GM12874 (cell line): ENCODE measurements at regions not wholly inside any gene's neighbourhood (a gene's known extent, or its start where the extent isn't known, plus 50 kb on each side); places are given as distances from the start of the nearest gene placed in this dataset.

Experiments used
- CTCF ChIP-seq: IDR thresholded peaks from 2 replicates; pipeline ENCODE4 v1.5.1; 2011; ENCODE audit warnings: low read depth, mild to moderate bottlenecking, control low read depth, low read length, moderate library complexity; ENCODE audit not compliant: insufficient read depth

- no peak for TF ChIP-seq CTCF
Observed at GRCh38 chr1:66438062-66438461, 95.9 kb upstream of the SGIP1 start.

DNA sequence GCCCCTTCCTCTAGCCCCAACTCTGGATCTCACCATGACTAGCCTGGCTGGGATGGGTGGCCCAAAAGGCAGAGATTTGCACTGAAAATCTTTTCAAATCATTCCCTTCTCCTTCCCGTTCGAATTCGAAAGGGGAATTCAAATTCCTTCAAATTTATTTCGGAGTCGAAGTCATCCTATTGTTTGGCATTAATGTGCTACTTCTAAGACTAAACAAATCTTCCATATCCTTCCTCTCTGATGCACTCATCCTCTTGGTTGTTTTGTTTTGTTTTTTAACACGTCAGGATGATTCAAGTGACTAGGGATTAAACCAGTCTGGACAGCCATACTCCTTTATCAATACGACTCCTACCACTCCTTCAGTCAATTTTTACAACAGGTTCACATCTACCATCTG, 95.5 kb upstream of the SGIP1 start:
- TF ChIP-seq CTCF: no peak

DNA sequence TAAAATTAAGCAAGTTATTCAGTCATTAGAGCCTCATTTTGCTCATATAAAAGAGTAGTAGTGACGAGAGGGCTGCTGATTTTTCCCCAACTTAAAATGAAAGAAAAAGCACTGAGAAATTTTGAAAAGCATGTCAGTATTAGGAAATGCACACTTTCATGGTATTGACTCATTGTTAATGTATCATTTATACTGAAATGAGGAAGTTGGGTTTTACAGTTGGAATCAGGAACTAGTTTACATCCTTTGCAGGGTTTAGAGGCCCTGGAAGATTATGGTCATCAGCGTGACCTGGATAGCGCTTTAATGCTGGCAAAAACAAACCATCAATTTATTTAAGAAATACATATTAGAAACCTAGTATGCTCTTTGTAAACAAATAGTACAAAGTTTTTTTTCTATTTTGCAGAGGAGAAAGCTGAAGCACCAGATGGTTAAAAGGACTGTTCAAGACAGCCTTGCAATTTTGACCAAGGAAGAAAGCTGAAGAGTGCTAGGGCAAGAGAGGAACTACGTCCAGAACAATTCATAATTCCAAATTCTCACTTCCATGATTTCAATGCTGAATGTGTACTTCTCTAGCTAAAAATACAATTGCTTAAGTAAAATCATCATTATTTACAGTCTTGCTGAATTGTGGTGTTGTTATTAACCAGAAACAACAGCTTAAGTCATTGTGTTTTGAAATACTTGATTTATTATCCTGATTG, 94.8 kb upstream of the SGIP1 start:
- TF ChIP-seq CTCF: no peak

- TF ChIP-seq CTCF: no peak
Observed at GRCh38 chr1:66443793-66444192, 90.2 kb upstream of the SGIP1 start.

DNA sequence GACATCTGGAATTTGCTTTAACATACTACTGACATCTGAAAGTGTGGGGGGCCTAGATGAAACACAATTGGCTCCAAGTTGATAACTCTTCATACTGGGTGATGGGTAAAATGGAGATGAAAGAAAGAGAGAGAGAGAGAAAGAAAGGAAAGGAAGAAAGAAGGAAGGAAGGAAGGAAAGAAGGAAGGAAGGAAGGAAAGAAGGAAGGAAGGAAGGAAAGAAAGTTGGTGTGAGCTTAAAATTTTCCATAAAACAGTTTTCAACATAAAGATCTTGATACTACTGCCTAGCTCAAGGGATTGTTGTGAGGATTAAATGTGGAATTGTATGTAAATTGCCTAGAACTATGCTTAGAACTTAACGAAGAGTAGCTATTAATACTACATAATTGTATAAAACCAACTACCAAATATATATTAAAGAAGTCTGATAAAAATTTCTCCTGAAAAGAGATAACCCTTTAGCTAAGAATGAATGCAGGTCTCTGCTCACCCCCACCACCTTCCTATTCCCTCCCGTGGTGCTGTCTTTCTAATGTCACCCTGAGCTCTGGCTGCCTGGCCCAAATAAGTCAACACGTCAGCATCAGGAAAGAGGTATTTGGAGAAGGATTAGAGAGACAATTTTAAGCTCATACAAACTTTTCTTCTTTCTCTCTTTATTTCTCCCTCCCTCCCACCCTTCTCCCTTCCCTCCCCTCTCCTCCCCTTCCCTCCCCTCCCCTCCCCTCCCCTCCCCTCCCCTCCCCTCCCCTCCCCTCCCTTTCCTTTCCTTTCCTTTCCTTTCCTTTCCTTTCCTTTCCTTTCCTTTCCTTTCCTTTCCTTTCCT, 89.3 kb upstream of the SGIP1 start:
- no peak for TF ChIP-seq CTCF

DNA sequence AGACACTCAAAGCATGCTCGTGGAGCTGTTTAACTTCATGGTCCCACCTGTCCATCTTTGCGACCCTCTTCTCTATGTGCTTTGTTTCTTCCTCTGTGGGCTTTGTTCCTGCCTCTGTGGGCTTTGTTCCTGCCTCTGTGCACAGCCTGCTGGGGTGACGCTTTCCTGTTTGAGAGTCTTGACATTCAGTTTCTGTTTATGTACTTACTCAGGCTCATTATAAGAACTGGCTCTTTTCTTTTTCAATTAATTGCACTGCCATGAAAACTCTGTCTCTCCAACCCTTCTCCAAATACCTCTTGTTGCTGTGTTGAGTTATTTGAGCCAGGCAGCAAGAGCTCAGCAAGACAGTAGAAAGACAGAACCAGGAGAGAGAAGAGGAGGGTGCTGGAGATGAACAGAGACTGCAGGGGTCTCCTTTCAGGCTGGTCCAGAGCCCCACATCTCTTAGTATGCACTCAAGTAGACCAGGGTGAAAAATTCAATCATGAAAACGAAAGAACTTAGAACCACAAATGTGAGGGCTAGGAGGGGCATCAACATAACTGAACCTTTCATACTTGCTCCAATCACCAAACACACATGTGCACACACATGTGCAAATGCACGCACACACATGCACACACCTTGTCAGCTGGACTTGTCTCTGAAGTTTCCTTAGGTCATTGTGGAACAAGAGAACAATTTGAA, 88.3 kb upstream of the SGIP1 start:
- no peak for TF ChIP-seq CTCF

DNA sequence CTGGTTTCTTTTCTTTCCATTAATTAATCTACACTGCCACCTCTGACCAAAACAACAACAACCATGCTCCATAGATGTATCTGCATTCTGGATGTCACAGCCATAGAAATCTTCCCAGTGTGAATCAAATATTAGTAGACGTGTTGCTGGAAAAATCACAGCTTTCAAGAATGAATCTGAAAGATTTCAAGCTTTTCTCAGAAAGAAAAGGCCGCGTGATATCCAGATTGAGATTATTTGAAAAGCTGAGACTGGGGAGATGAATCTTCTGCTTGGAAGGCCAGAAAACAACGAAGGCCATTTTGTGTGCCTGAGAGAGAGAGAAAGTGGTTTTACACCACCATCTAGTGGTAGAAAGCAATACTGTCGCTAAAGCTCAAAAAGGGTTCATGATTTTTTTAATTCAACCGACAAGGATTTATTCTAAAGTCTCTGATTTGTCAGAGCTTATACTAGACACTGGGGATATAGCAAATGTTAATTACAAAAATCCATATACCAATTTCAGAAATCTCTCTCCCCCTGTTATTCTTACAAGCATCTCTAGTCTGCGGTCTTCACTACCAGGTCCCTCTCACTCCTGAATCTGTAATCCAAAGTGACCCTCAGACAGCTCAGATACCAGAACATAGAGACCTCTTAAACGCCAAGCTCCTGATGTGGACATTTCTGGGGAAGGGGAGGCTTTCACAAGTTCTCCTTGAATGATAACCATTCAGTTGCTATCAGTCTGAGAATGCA, 87.5 kb upstream of the SGIP1 start:
- peak; percentile 62 for TF ChIP-seq CTCF
